GM21528 (cell line): ENCODE measurements at regions not wholly inside any gene's neighbourhood (a gene's known extent, or its start where the extent isn't known, plus 50 kb on each side); places are given as distances from the start of the nearest gene placed in this dataset.

ENCODE experiments used
- ATAC-seq: cut with Tn5 transposase; IDR thresholded peaks from one replicate; pipeline ENCODE4 v1.9.1; 2021; ENCODE audit warnings: mild to moderate bottlenecking, moderate library complexity; ENCODE audit not compliant: unreplicated experiment, low FRiP score

GRCh38 chr10:22770270-22770669 is 55.9 kb upstream of the PIP4K2A start:
- ATAC-seq, result no peak

- ATAC-seq, result no peak
Observed at GRCh38 chr10:22767859-22768258, 53.5 kb upstream of the PIP4K2A start.

GRCh38 chr10:22766693-22767092 is 52.3 kb upstream of the PIP4K2A start:
- ATAC-seq, result no peak

- ATAC-seq, result peak; percentile 66
Observed at GRCh38 chr10:22765660-22766547, 51.5 kb upstream of the PIP4K2A start.

GRCh38 chr10:22764639-22765038 is 50.3 kb upstream of the PIP4K2A start:
- ATAC-seq, result no peak
